Central memory CD8-positive, alpha-beta T cell (primary cell): ENCODE measurements at regions not wholly inside any gene's neighbourhood (a gene's known extent, or its start where the extent isn't known, plus 50 kb on each side); places are given as distances from the start of the nearest gene placed in this dataset.

ENCODE experiments used
- ATAC-seq: fragments of 150-1000 bp; cut with Tn5 transposase; replicated peaks from 2 replicates; pipeline ENCODE4 v1.10.0; 2022; ENCODE audit warnings: mild to moderate bottlenecking, moderate FRiP score, moderate number of reproducible peaks; ENCODE audit not compliant: poor library complexity, severe bottlenecking; ENCODE audit errors: extremely low read depth
- DNase-seq, 2 donors: peaks; one replicate each; pipeline ENCODE4 v3.0.0; 2021; ENCODE audit warnings: low spot score in 2 of 2
- H3K27ac Mint-ChIP-seq: one replicate; pipeline ENCODE4 v1.8.0; 2022; ENCODE audit warnings: low read depth, mild to moderate bottlenecking, moderate library complexity, mixed read lengths
- H3K27me3 Mint-ChIP-seq: one replicate; pipeline ENCODE4 v1.8.0; 2022; ENCODE audit warnings: mixed read lengths
- H3K36me3 Mint-ChIP-seq: one replicate; pipeline ENCODE4 v1.8.0; 2022; ENCODE audit warnings: mild to moderate bottlenecking, moderate library complexity, mixed read lengths; ENCODE audit not compliant: insufficient read depth
- H3K4me1 Mint-ChIP-seq: one replicate; pipeline ENCODE4 v1.8.0; 2022; ENCODE audit warnings: mixed read lengths
- H3K4me3 Mint-ChIP-seq: one replicate; pipeline ENCODE4 v1.8.0; 2022; ENCODE audit warnings: mild to moderate bottlenecking, moderate library complexity, mixed read lengths
- H3K9me3 Mint-ChIP-seq: one replicate; pipeline ENCODE4 v1.8.0; 2022; ENCODE audit warnings: mixed read lengths

DNA sequence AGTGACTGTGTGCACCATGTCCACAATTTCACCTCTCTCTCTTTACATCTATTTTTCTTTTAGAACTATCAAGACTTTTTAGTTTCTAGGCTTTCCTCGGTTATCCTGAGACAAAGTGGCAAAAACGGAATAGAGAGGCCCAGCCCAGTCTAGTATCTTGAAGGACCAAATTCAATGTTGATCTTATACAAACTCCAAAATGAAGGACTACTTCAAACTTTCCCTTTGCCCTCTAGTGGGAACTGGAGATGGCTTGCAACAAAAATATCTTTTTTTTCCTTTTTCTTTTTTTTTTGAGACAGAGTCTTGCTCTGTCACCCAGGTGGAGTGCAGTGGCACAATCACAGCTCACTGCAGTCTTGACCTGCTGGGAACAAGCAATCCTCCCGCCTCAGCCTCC, 338.5 kb upstream of the UMPS start:
- Mint-ChIP-seq H3K9me3 (no peaks in the 10 kb centered on the region), H3K4me1 (no peaks in the 10 kb centered on the region), H3K27ac (no peak overlapping the region), H3K4me3 (no peak overlapping the region), H3K36me3 (no peaks in the 10 kb centered on the region), H3K27me3 (peaks cover 69% of the 10 kb centered on the region)
- no peak for DNase-seq
- no peak for ATAC-seq

GRCh38 chr3:124393340-124393739, 336.9 kb upstream of the UMPS start:
- Mint-ChIP-seq H3K27ac (no peak overlapping the region), H3K27me3 (peaks cover 67% of the 10 kb centered on the region), H3K4me1 (no peaks in the 10 kb centered on the region), H3K9me3 (no peaks in the 10 kb centered on the region), H3K36me3 (no peaks in the 10 kb centered on the region), H3K4me3 (no peak overlapping the region)
- no peak for ATAC-seq
- no peak for DNase-seq

DNA sequence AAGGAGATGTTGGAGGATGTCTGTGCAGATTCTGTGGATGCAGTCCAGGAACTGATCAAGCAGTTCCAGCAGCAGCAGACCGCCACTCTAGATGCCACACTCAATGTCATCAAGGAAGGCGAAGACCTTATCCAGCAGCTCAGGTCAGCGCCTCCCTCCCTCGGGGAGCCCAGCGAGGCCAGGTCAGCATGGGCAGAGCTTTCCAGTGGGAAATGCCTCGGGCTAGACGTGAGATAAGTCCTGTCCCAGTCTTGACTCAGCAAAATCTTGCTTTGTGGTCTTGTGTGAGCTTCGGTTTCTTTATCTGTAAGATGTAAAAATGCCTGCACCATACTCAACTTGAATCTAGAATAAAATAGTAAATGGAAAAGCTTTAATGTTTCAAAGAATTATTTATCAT, 335.1 kb upstream of the UMPS start:
- no peaks in the 10 kb centered on the region for H3K4me1 Mint-ChIP-seq
- no peak overlapping the region for H3K4me3 Mint-ChIP-seq
- no peak for DNase-seq
- no peaks in the 10 kb centered on the region for H3K9me3 Mint-ChIP-seq
- H3K27me3 Mint-ChIP-seq, result peaks cover 62% of the 10 kb centered on the region
- H3K27ac Mint-ChIP-seq, result no peak overlapping the region
- H3K36me3 Mint-ChIP-seq, result no peaks in the 10 kb centered on the region
- no peak for ATAC-seq

DNA sequence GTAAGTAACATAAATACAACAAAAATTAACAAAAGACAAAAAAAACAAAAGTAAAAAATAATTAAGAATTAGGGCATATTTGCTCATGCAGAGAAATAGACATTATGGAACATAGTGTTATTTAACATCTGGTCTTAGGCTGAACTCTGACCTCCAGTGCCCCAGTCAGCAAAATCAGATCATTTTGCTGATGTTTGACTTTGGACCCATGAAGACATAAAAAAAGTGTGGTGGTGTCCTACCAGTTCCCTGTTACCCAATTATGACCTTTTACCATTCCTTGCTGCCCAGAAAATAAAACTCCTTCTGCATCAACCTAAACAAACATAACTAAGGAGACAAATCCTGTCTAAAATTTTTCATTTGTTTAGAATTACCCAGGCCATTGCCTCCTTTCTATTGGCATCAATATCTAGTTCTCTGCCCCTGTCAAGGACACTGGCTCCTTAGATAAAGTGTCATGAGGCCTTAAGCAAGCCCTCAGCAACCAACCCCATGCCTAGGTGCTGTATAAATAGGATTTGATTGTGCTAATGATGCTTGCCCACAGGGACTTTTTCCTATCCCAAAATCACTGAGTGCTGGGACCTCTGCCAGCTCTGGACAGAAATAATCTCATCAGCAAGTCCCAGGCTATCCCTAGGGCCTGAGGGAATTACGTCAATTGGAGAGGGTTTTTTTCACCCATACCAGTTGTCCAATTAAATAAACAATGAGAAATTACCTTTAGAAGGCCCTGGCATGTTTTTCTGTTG, 334.5 kb upstream of the UMPS start:
- Mint-ChIP-seq H3K36me3 (no peaks in the 10 kb centered on the region), H3K4me3 (no peak overlapping the region), H3K4me1 (no peaks in the 10 kb centered on the region), H3K9me3 (no peaks in the 10 kb centered on the region), H3K27me3 (peaks cover 57% of the 10 kb centered on the region), H3K27ac (no peak overlapping the region)
- no peak for DNase-seq
- ATAC-seq, result no peak

GRCh38 chr3:124396339-124396950, 333.8 kb upstream of the UMPS start:
- H3K36me3 Mint-ChIP-seq, result no peaks in the 10 kb centered on the region
- no peak overlapping the region for H3K27ac Mint-ChIP-seq
- peaks cover 50% of the 10 kb centered on the region for H3K27me3 Mint-ChIP-seq
- H3K9me3 Mint-ChIP-seq, result no peaks in the 10 kb centered on the region
- H3K4me3 Mint-ChIP-seq, result no peak overlapping the region
- H3K4me1 Mint-ChIP-seq, result no peaks in the 10 kb centered on the region
- DNase-seq (no peak), ATAC-seq (no peak)

GRCh38 chr3:124397088-124397487, 333.2 kb upstream of the UMPS start:
- no peak overlapping the region for H3K4me3 Mint-ChIP-seq
- no peak overlapping the region for H3K27ac Mint-ChIP-seq
- H3K36me3 Mint-ChIP-seq, result no peaks in the 10 kb centered on the region
- peaks cover 48% of the 10 kb centered on the region for H3K27me3 Mint-ChIP-seq
- no peak for ATAC-seq
- DNase-seq, result no peak
- no peaks in the 10 kb centered on the region for H3K9me3 Mint-ChIP-seq
- no peaks in the 10 kb centered on the region for H3K4me1 Mint-ChIP-seq

- Mint-ChIP-seq H3K4me1 (no peaks in the 10 kb centered on the region), H3K27ac (no peak overlapping the region), H3K9me3 (no peaks in the 10 kb centered on the region), H3K36me3 (no peaks in the 10 kb centered on the region), H3K27me3 (peaks cover 54% of the 10 kb centered on the region), H3K4me3 (no peak overlapping the region)
- ATAC-seq (no peak), DNase-seq (no peak)
Observed at GRCh38 chr3:124398594-124398993, 331.7 kb upstream of the UMPS start.

GRCh38 chr3:124401843-124402242, 328.4 kb upstream of the UMPS start:
- H3K27ac Mint-ChIP-seq, result no peak overlapping the region
- ATAC-seq (no peak), DNase-seq (no peak)
- no peaks in the 10 kb centered on the region for H3K36me3 Mint-ChIP-seq
- no peaks in the 10 kb centered on the region for H3K4me1 Mint-ChIP-seq
- no peak overlapping the region for H3K4me3 Mint-ChIP-seq
- no peaks in the 10 kb centered on the region for H3K9me3 Mint-ChIP-seq
- peaks cover 39% of the 10 kb centered on the region for H3K27me3 Mint-ChIP-seq

DNA sequence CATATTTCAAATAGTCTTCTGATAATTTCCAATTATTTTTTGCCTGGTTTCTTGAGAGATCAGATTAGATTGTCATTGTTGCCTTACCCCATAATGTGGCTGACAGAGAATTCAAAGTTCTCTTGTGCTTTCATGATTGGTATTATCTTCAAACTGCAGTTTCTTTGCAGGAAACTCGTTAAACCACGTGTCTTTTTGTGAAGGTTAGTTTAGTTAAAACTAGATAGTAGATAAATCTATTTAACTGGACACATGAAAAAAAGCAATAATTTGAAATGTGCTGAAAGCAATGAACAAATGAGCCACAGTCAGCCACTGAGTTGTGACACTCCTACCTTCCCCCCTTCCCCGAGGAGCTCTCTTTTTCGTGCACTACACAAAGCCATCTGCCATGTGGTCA, 327.5 kb upstream of the UMPS start:
- H3K27me3 Mint-ChIP-seq, result peaks cover 33% of the 10 kb centered on the region
- DNase-seq (no peak), ATAC-seq (no peak)
- H3K9me3 Mint-ChIP-seq, result no peaks in the 10 kb centered on the region
- H3K4me3 Mint-ChIP-seq, result no peak overlapping the region
- H3K4me1 Mint-ChIP-seq, result no peaks in the 10 kb centered on the region
- no peak overlapping the region for H3K27ac Mint-ChIP-seq
- H3K36me3 Mint-ChIP-seq, result no peaks in the 10 kb centered on the region

- Mint-ChIP-seq H3K36me3 (no peaks in the 10 kb centered on the region), H3K4me1 (no peaks in the 10 kb centered on the region), H3K27ac (no peak overlapping the region), H3K27me3 (peaks cover 39% of the 10 kb centered on the region), H3K4me3 (no peak overlapping the region), H3K9me3 (no peaks in the 10 kb centered on the region)
- ATAC-seq, result no peak
- no peak for DNase-seq
Observed at GRCh38 chr3:124404621-124405020, 325.6 kb upstream of the UMPS start.

- Mint-ChIP-seq H3K27me3 (peaks cover 40% of the 10 kb centered on the region), H3K36me3 (no peaks in the 10 kb centered on the region), H3K4me3 (no peak overlapping the region), H3K27ac (no peak overlapping the region), H3K9me3 (no peaks in the 10 kb centered on the region), H3K4me1 (no peaks in the 10 kb centered on the region)
- no peak for DNase-seq
- no peak for ATAC-seq
Observed at GRCh38 chr3:124407260-124407659, 323.0 kb upstream of the UMPS start.

- Mint-ChIP-seq H3K9me3 (no peaks in the 10 kb centered on the region), H3K4me3 (no peak overlapping the region), H3K27me3 (peaks cover 34% of the 10 kb centered on the region), H3K4me1 (no peaks in the 10 kb centered on the region), H3K36me3 (no peaks in the 10 kb centered on the region), H3K27ac (no peak overlapping the region)
- no peak for ATAC-seq
- no peak for DNase-seq
Observed at GRCh38 chr3:124409650-124410275, 320.5 kb upstream of the UMPS start.

DNA sequence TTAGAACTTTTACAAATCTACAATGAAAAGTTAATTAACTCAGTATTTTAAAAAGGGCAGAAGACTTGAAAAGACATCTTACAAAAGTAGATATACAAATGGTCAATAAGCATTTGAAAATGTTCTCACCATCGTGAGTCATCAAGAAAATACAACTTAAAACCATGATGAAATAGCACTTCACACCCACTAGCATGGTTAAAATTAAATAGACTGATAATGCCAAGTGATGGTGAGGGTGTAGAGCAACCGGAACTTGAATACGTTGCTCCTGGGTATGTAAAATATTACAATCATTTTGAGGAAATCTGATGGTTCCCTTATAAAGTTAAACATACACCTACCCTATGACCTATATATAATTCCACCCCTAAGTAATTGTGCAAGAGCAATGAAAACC, 319.8 kb upstream of the UMPS start:
- Mint-ChIP-seq H3K4me1 (no peaks in the 10 kb centered on the region), H3K4me3 (no peak overlapping the region), H3K36me3 (no peaks in the 10 kb centered on the region), H3K27ac (no peak overlapping the region), H3K27me3 (peaks cover 28% of the 10 kb centered on the region), H3K9me3 (no peaks in the 10 kb centered on the region)
- ATAC-seq, result no peak
- DNase-seq, result no peak
